Neural cell (in vitro differentiated cells): ENCODE measurements at regions not wholly inside any gene's neighbourhood (a gene's known extent, or its start where the extent isn't known, plus 50 kb on each side); places are given as distances from the start of the nearest gene placed in this dataset.

Experiments used
- H2AFZ ChIP-seq: fragments of 200-600, 300-800 bp; sonication (generic), shearing (Covaris generic); 2 replicates; pipeline ENCODE4 v1.6.0; 2014; ENCODE audit warnings: low read depth, mild to moderate bottlenecking, antibody characterized with exemption, low read length, moderate library complexity
- H3F3A ChIP-seq: fragments of 200-600 bp; shearing (Covaris generic); 2 replicates; pipeline ENCODE4 v1.6.1; 2016; ENCODE audit warnings: mild to moderate bottlenecking, moderate library complexity, mixed read lengths, antibody characterized with exemption, low read length; ENCODE audit not compliant: insufficient read depth, poor library complexity, severe bottlenecking
- H3K27ac ChIP-seq: fragments of 200-600, 300-800 bp; sonication (generic), shearing (Covaris generic); 2 replicates; pipeline ENCODE4 v1.5.1; 2014; ENCODE audit warnings: mild to moderate bottlenecking, low read length, moderate library complexity
- H3K27me3 ChIP-seq: fragments of 300-800, 200-600 bp; sonication (generic), shearing (Covaris generic); 2 replicates; pipeline ENCODE4 v1.6.0; 2014; ENCODE audit warnings: mild to moderate bottlenecking, low read depth, low read length, moderate library complexity; ENCODE audit not compliant: insufficient read depth
- H3K36me3 ChIP-seq: fragments of 300-800, 200-600 bp; sonication (generic), shearing (Covaris generic); 2 replicates; pipeline ENCODE4 v1.5.1; 2014; ENCODE audit warnings: mild to moderate bottlenecking, antibody characterized with exemption, low read length, moderate library complexity; ENCODE audit not compliant: insufficient read depth
- H3K4me2 ChIP-seq: fragments of 300-800, 200-600 bp; sonication (generic), shearing (Covaris generic); 2 replicates; pipeline ENCODE4 v1.6.0; 2014; ENCODE audit warnings: mild to moderate bottlenecking, low read length
- H3K4me3 ChIP-seq: fragments of 300-800, 200-600 bp; sonication (generic), shearing (Covaris generic); 2 replicates; pipeline ENCODE4 v1.5.1; 2014; ENCODE audit warnings: mild to moderate bottlenecking, low read length, moderate library complexity
- H3K79me2 ChIP-seq: fragments of 200-600 bp; shearing (Covaris generic); replicated peaks from 2 replicates; pipeline ENCODE4 v1.6.0; 2014; ENCODE audit warnings: mild to moderate bottlenecking, low read length, moderate library complexity; ENCODE audit not compliant: insufficient read depth
- H3K9ac ChIP-seq: fragments of 300-800, 200-600 bp; sonication (generic), shearing (Covaris generic); 2 replicates; pipeline ENCODE4 v1.6.1; 2016; ENCODE audit warnings: mild to moderate bottlenecking, low read length, mixed read lengths
- H3K9me2 ChIP-seq: fragments of 200-600 bp; shearing (Covaris generic); 2 replicates; pipeline ENCODE4 v1.6.1; 2016; ENCODE audit warnings: mild to moderate bottlenecking, low read length, mixed read lengths; ENCODE audit not compliant: insufficient read depth
- H3K9me3 ChIP-seq: fragments of 200-600, 300-800 bp; sonication (generic), shearing (Covaris generic); 2 replicates; pipeline ENCODE4 v1.6.1; 2016; ENCODE audit warnings: mild to moderate bottlenecking, mixed run types, low read length, moderate library complexity, mixed read lengths
- H4K20me1 ChIP-seq: fragments of 200-600 bp; shearing (Covaris generic); 2 replicates; pipeline ENCODE4 v1.6.1; 2016; ENCODE audit warnings: mild to moderate bottlenecking, mixed run types; ENCODE audit not compliant: insufficient read depth
- CTCF ChIP-seq: fragments of 450-650 bp; IDR thresholded peaks from 2 replicates; pipeline ENCODE4 v1.5.1; 2014; ENCODE audit warnings: antibody characterized with exemption, mild to moderate bottlenecking, moderate library complexity; ENCODE audit not compliant: poor library complexity, severe bottlenecking
- EP300 ChIP-seq: fragments of 450-650 bp; conservative IDR thresholded peaks from 2 replicates; pipeline ENCODE4 v1.6.1; 2014; ENCODE audit warnings: antibody characterized with exemption, mild to moderate bottlenecking, moderate library complexity; ENCODE audit not compliant: poor library complexity, severe bottlenecking
- EZH2 ChIP-seq: fragments of 200-600, 300-800 bp; shearing (Covaris generic), sonication (generic); IDR thresholded peaks from 2 replicates; pipeline ENCODE4 v1.6.1; 2014; ENCODE audit warnings: antibody characterized with exemption, low read length, borderline replicate concordance, mild to moderate bottlenecking; ENCODE audit not compliant: insufficient read depth, poor library complexity, severe bottlenecking
- MXI1 ChIP-seq: fragments of 450-650 bp; conservative IDR thresholded peaks from 2 replicates; pipeline ENCODE4 v1.6.1; 2014; ENCODE audit warnings: antibody characterized with exemption, mild to moderate bottlenecking; ENCODE audit not compliant: poor library complexity, severe bottlenecking
- POLR2AphosphoS5 ChIP-seq: IDR thresholded peaks from 2 replicates; pipeline ENCODE4 v1.6.1; 2012
- RAD21 ChIP-seq: fragments of 450-650 bp; conservative IDR thresholded peaks from 2 replicates; pipeline ENCODE4 v1.6.1; 2014; ENCODE audit warnings: antibody characterized with exemption, mild to moderate bottlenecking, moderate library complexity
- REST ChIP-seq: IDR thresholded peaks from 2 replicates; pipeline ENCODE4 v1.6.1; 2012; ENCODE audit warnings: borderline replicate concordance
- SMC3 ChIP-seq: fragments of 450-650 bp; conservative IDR thresholded peaks from 2 replicates; pipeline ENCODE4 v1.6.1; 2014; ENCODE audit warnings: antibody characterized with exemption, mild to moderate bottlenecking, moderate library complexity; ENCODE audit not compliant: poor library complexity
- TAF1 ChIP-seq: IDR thresholded peaks from 2 replicates; pipeline ENCODE4 v1.6.1; 2012; ENCODE audit warnings: low read depth

- H4K20me1 ChIP-seq, result no peaks in the 10 kb centered on the region
- no peaks in the 10 kb centered on the region for H3K9me3 ChIP-seq
- no peak overlapping the region for H2AFZ ChIP-seq
- no peaks in the 10 kb centered on the region for H3K27me3 ChIP-seq
- no peaks in the 10 kb centered on the region for H3K9me2 ChIP-seq
- no peaks in the 10 kb centered on the region for H3K36me3 ChIP-seq
- H3F3A ChIP-seq, result no peaks in the 10 kb centered on the region
- no peak for TF ChIP-seq SMC3
- no peak for TF ChIP-seq CTCF
- TF ChIP-seq TAF1, result no peak
- no peak for TF ChIP-seq EZH2
- no peak for TF ChIP-seq MXI1
- no peak for TF ChIP-seq REST
- TF ChIP-seq EP300, result no peak
- TF ChIP-seq RAD21, result no peak
- TF ChIP-seq POLR2AphosphoS5, result no peak
- H3K9ac ChIP-seq, result no peak overlapping the region
- H3K79me2 ChIP-seq, result no peaks in the 10 kb centered on the region
- H3K27ac ChIP-seq, result no peak overlapping the region
- no peak overlapping the region for H3K4me2 ChIP-seq
- no peak overlapping the region for H3K4me3 ChIP-seq
These were observed 239.1 kb upstream of the SLC14A2 start for GRCh38 chr18:45376193-45376592.

- H3K4me2 ChIP-seq, result no peak overlapping the region
- no peak for TF ChIP-seq MXI1
- H4K20me1 ChIP-seq, result no peaks in the 10 kb centered on the region
These were observed 237.0 kb upstream of the SLC14A2 start for GRCh38 chr18:45378308-45378707.

GRCh38 chr18:45378933-45379332 is 236.3 kb upstream of the SLC14A2 start:
- no peak for TF ChIP-seq RAD21
- no peak for TF ChIP-seq EZH2
- no peak for TF ChIP-seq MXI1
- no peak for TF ChIP-seq SMC3
- H3F3A ChIP-seq, result no peaks in the 10 kb centered on the region
- no peak overlapping the region for H3K4me2 ChIP-seq
- H3K9me3 ChIP-seq, result no peaks in the 10 kb centered on the region
- no peaks in the 10 kb centered on the region for H3K36me3 ChIP-seq
- H3K9ac ChIP-seq, result no peak overlapping the region
- H3K27me3 ChIP-seq, result no peaks in the 10 kb centered on the region
- H4K20me1 ChIP-seq, result no peaks in the 10 kb centered on the region
- H3K27ac ChIP-seq, result no peak overlapping the region
- no peaks in the 10 kb centered on the region for H3K79me2 ChIP-seq
- no peaks in the 10 kb centered on the region for H3K9me2 ChIP-seq
- H3K4me3 ChIP-seq, result no peak overlapping the region
- H2AFZ ChIP-seq, result no peak overlapping the region

More at GRCh38 chr18:45378308-45378707, 237.0 kb upstream of the SLC14A2 start:
- H3K79me2 ChIP-seq, result no peaks in the 10 kb centered on the region
- no peak overlapping the region for H2AFZ ChIP-seq
- H3K9ac ChIP-seq, result no peak overlapping the region
- H3K36me3 ChIP-seq, result no peaks in the 10 kb centered on the region
- no peaks in the 10 kb centered on the region for H3K27me3 ChIP-seq
- H3K27ac ChIP-seq, result no peak overlapping the region
- H3F3A ChIP-seq, result no peaks in the 10 kb centered on the region
- no peaks in the 10 kb centered on the region for H3K9me3 ChIP-seq
- no peak overlapping the region for H3K4me3 ChIP-seq
- no peaks in the 10 kb centered on the region for H3K9me2 ChIP-seq
